H1 (cell line): ENCODE measurements at regions not wholly inside any gene's neighbourhood (a gene's known extent, or its start where the extent isn't known, plus 50 kb on each side); places are given as distances from the start of the nearest gene placed in this dataset.

Experiments used
- ATF3 ChIP-seq: IDR thresholded peaks from 2 replicates; pipeline ENCODE4 v1.6.1; 2011; ENCODE audit warnings: low read depth, mild to moderate bottlenecking, low read length; ENCODE audit not compliant: insufficient read depth
- CBX5 ChIP-seq: fragments of 300-800, 300-1000 bp; sonication (generic); IDR thresholded peaks from 2 replicates; pipeline ENCODE4 v1.7.1; 2016; ENCODE audit warnings: antibody characterized with exemption, low read length, low read depth
- CTCF ChIP-seq, 3 experiments: IDR thresholded peaks; 1 replicate in 2 of 3; 2 replicates in 1 of 3; pipeline versions ENCODE4 v1.5.1 to v1.6.1; 2011; ENCODE audit warnings: low read length in 3 of 3, mild to moderate bottlenecking in 3 of 3, inconsistent platforms in 2 of 3, low read depth in 1 of 3, moderate library complexity in 1 of 3; ENCODE audit not compliant: insufficient read depth in 1 of 3; ENCODE audit errors: control extremely low read depth in 1 of 3
- HDAC6 ChIP-seq: IDR thresholded peaks from one replicate; pipeline ENCODE4 v1.7.1; 2012; ENCODE audit warnings: low read depth, mild to moderate bottlenecking, inconsistent platforms, low read length, moderate library complexity
- KDM1A ChIP-seq: fragments of 200-600, 300-600 bp; sonication (generic); IDR thresholded peaks from 2 replicates; pipeline ENCODE4 v1.7.1; 2016; ENCODE audit warnings: mild to moderate bottlenecking, low read length, borderline replicate concordance
- TF ChIP-seq, protein P1 (sequence below): IDR thresholded peaks from 2 replicates; pipeline ENCODE4 v1.6.1; 2012; ENCODE audit warnings: inconsistent platforms

DNA sequence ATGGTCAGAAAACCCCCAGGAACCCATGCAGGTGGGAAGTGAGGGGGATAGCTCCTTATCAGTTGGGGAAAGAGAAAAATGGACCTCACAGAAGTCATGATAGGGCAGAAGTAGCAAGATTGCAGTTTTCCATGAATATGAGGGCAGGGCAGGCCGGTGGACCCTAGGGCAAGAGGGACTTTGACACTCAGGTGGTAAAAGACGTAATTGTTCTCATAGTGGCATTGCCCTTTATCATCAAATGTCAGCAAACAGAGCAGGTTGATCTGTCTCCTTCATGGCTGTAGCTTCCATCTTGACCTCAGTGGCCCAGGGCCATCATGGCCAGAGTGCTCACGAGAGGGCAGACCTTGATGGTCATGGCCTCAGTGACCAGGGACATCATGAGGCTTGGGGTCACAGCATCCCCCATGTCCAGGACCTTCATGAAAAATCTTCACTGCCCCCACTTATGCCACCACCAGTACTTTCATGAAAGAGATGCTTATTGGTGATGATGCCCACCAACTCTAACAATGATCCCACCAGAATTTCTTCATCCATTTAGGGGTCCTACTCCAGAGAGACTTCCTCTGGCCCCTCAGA is 127.1 kb downstream of the SNX19 start (continued):
- no peak for TF ChIP-seq CTCF (IDR thresholded peaks at IDR 0.05; ENCODE audit: control extremely low read depth in 1 of 3, insufficient read depth in 1 of 3, low read depth in 1 of 3, low read length in 3 of 3)
- TF ChIP-seq CBX5 = no peak
- no peak for TF ChIP-seq HDAC6
- no peak for TF ChIP-seq ATF3
- TF ChIP-seq KDM1A = no peak
- TF ChIP-seq, protein P1, sequence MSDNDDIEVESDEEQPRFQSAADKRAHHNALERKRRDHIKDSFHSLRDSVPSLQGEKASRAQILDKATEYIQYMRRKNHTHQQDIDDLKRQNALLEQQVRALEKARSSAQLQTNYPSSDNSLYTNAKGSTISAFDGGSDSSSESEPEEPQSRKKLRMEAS = no peak
- TF ChIP-seq, all 59 proteins: peak for 0
